SH-SY5Y (cell line): ENCODE measurements at regions not wholly inside any gene's neighbourhood (a gene's known extent, or its start where the extent isn't known, plus 50 kb on each side); places are given as distances from the start of the nearest gene placed in this dataset.

ENCODE experiments used
- GATA2 ChIP-seq: IDR thresholded peaks from 2 replicates; pipeline ENCODE4 v1.6.1; 2011; ENCODE audit warnings: mild to moderate bottlenecking, low read depth, low read length
- GATA3 ChIP-seq: IDR thresholded peaks from 2 replicates; pipeline ENCODE4 v1.6.1; 2011; ENCODE audit warnings: low read depth, mild to moderate bottlenecking, low read length, moderate library complexity

DNA sequence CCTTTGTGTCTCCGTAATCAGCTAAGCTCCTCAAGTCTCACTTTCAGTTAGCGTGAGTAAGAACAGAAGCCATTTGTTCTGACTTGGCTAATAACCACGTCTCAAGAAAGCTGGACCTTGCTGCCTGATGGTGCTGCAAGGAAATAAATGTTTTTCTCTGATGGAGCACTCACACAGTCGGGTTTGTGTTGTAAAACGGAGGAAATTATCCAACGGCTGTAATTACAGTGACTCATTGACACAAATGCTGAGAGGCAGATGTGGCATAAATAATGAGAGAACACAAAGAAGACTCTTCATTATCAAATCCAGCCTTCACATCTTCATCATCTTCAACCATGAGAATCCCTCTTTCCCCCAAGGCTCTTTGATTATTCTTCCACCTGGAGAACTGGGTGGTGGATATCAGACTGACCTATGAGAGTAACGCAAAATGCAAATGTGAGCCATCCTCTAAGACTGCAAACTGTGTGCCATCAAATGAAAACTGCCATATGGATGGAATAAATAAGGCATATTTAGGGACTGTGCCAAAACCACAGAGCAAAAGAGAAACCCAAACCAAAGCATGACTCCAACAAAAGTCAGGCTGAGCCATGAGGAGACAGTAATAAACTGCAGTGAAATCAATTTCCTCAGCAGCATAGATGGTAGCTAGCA, 252.6 kb downstream of the RND3 start:
- TF ChIP-seq GATA2: no peak
- no peak for TF ChIP-seq GATA3

DNA sequence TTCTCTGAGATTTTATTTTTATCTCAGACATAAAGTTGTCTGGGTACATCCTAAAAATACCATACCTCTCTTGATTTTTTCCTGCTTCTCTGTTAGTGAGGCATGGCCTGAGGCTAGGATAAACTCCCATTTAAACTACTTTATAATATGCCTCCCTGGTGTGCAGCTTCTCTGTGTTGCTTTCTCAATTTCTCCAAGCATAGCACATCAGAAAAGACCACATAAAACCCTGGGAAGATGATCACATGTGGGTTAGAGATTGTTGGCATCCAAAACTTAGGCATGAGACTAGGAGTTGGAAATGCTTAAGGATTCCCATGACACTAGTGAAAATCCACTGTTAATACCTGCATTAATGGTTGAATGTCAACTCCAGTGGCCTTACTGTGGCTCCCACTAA, 254.6 kb downstream of the RND3 start:
- no peak for TF ChIP-seq GATA3
- no peak for TF ChIP-seq GATA2

DNA sequence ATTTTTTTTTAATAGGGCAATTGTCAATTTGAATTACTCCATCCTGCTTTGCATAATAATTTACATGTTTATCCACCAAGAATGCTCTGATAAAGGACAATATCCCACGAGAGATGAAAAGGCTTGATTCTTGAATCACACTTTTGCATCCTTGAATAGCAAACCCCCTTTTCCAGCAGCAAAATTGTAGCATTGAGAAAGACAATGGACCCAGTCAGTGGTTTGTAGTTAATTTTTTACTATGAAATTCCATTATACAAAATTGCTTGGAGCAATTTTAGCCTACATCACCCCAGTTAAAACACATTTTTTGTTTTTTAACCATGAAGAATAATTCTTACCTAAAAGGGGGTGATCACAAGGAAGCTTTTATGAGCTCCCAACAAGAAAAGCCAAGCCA, 255.1 kb downstream of the RND3 start:
- TF ChIP-seq GATA3 (no peak), GATA2 (no peak)

DNA sequence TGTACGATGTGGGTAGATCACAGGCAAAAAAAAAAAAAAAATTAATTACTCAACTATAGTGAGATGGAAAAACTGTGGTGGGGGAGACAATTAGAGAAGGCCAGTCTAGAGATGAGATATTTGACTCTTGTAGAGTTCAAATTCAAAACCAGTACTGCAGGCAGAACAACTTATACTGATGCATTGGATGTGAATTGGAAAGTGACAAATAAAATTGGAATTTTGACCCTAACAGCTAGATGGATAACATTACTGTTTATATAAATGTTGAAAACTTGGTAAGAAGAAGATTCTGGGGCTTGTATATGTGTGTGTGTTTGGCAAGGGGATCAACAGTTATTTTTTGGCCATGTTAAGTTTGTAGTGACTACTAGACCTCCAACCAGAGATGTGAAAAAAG, 256.9 kb downstream of the RND3 start:
- no peak for TF ChIP-seq GATA2
- TF ChIP-seq GATA3: no peak

DNA sequence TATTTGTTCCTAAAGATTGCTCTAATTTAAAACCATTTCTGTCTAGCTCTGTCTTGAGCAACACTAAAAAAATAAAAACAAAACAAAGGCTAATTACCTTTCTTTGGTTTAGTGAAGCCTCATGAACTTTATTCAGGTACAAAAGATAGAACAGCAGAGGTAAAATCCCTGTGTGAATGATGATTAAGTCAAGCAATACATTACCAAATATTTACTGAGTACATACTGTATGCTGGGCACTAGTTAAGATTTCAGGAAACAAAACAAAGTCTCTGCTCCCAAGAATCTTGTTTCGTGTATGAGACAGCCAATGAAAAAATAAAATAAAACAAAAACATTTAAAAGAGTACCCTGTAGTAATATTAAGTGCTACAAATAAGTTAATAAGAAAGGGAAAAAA, 257.5 kb downstream of the RND3 start:
- no peak for TF ChIP-seq GATA3
- no peak for TF ChIP-seq GATA2

DNA sequence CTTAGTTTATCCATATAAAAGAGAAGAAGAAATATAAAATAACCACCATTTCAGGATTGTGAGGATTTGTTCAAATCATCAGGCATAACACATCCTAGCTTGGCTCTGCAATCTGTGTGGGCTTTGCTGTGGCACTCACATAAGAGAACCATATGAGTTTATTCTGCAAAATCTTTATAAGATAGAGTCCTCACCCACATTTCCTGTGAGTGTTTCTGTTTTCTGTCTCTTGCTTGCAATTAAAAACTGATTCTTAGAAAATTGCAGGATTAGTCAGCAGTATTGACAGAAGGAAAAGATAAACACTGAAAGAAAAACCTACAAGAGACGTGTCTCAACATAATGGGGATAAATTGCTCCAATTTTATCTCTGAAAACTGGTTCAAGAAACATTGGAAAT, 258.5 kb downstream of the RND3 start:
- TF ChIP-seq GATA2: no peak
- no peak for TF ChIP-seq GATA3

DNA sequence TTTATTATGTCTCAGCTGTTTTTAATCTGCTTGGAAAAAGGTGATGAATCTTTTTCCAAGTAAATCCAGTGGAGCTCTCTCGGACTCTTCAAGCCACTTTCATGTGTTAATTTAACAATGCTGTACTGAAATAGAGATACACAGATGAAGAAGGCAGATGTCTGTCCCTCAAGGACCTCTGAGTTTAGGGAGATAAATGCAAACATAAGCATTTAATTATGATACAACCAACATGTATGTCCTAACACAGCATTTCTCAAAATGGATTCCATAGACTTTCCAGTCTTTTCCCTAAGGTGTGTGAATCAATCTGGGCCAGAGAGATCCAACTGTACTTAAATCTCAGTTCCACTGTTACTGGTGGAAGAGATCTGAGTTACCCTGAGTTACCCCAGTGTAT, 262.4 kb downstream of the RND3 start:
- TF ChIP-seq GATA3 (no peak), GATA2 (no peak)

DNA sequence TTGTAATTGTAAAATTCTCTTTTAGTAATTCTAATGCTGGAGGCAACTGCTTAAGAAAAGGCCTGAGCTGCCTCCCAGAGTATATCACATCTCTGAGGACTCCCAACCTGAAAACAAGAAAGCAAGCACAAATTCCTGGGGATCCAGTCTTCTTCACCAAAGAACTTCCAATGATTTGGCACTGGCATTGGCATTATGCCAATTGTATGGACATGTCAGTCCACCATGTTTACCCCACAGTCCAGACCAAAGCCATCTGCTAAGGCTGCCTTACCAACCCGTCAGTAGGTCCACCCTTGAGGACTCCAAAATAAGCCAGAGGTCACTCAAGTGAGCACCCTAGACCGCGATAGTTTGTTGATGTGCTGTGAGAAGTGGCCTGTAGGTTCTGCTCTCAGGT, 263.1 kb downstream of the RND3 start:
- TF ChIP-seq GATA2 (no peak), GATA3 (no peak)

DNA sequence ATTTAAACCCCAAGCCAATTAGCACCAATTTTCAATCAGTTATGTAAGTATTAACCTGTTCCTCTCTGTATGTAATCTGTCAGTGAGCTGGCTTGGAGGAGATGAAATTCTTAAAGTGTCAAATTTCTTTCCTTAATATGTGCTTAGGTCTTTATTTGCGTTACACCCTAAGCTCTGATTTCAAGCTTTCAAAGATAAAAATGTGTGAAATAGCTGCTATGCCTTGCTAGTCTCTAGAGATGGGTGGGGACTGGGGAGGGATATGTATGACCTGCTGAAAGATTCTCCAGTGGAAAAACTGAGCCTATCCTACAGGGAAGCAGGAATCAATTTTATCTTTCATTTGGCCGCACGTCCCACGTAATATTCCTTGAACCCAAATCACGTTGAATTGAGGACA, 264.5 kb downstream of the RND3 start:
- TF ChIP-seq GATA2 (no peak), GATA3 (no peak)

DNA sequence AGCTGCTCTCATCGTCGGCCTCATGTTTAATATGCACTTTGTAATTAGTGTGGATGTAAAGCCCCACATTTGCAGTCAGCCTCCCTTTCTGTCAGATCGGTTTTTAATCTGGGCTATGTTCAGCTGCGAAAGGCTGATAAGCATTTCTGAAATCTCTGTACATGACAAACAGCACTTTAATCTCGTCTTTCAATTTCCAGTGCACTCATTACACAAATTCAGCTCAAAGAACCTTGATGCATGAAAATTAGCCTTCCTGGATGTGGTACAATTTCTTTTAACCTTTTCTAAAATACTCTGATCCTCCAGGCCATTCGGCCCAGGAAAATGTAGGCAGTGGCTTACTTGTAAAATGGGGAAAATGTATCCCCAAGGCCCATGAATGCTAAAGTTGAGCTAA, 265.1 kb downstream of the RND3 start:
- TF ChIP-seq GATA3: 0 out of 2 replicates have a peak, but pooled peaks have one; percentile 15
- TF ChIP-seq GATA2: peak; percentile 66

DNA sequence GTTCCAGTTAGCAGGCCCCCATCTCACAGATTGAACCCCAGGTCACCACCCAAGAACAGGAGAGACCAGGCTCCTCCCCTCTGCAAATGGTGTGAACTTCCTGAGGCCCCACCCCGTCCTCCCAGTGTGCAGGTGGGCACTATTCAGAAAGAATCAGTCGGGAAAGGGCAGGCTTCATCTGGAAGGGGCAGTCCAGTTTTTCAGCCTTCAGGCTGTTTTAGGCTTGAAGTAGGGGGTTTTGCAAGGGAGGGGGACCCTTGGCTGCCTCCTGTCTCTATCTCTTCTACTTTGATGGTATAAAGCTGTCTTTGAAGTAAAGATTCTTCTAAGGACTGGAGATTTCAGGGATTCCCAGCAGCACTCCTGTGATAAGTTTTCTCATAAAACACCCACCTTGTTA, 267.6 kb downstream of the RND3 start:
- TF ChIP-seq GATA3 (no peak), GATA2 (no peak)

DNA sequence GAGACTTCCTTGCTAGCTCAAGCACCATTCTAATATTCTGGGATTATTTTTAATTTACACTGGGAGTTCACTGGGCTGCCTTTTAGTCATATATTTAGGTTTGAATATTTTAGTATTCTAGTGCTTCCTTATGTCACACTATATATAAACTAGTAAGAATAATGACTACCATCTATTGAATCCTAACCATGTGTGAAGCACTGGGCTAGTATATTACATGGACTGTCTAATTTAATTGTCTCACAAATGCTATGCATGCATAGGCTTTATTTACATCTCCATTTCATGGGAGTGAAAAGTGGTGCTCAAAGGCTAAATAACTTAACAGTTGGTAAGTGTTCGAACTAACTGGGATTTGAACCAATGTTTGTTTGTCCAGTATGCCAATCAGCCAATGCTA, 272.4 kb downstream of the RND3 start:
- TF ChIP-seq GATA3 (no peak), GATA2 (no peak)

DNA sequence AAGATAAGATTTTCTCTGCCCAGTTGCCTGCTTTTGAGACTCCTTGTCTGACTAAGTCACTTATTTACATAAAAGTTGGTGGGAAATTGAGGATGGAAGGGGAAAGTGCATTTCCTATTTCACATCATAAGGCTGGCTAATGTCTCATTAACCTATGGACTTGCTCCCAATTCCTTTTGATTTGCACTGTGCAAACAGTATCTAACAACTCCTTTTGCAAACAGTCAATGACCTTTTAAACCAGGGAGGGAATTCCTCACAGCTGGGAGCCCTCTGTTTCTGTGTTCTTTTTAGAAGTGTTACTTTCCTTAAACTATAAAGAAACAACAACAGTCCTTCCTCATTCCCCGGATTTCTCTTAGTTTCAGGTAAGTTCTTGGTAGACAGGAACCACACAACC, 272.8 kb downstream of the RND3 start:
- TF ChIP-seq GATA2 (no peak), GATA3 (no peak)

DNA sequence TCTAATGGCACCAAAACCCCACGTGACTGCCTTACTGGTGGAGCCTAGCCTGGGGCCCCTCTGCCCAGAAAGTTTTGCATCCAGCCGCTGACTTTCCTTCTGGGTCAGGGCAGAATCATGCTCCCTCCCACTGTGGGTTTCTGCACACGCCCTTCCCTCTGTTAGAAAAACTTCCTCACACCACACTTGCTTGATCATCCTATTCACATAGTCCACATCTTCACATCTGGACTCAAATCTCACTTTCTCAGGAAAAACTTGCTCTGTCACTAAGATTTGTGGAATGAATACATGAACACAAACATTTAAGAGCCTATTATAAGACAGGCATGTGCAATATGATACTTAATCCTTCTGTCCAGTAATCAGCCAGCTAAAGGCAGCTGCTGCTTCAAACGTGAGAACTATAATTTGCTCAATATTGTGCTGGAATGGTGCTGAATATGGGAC, 274.7 kb downstream of the RND3 start:
- TF ChIP-seq GATA2 (no peak), GATA3 (no peak)

DNA sequence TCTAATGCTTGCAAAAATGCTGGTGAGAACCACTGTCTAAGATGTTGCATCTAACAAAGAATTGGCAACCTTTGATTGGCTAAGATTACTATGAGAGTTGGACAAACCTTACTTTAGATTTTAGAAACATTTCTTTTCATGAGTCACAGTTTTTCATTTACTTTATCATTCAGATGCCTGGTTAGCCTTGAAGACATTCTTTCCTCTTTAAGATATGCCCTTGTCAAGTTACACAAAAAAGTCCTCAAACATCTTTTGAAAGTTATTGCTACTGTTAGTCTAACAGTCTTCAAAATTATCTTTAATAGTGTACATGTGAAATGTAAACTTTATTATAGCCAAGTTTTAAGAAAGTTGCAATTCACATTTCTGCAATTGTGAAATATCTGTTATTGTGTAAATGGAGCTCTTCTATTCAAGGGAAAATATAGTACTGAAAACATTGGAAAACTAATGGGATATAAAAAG, 276.3 kb downstream of the RND3 start:
- TF ChIP-seq GATA3 (no peak), GATA2 (no peak)

DNA sequence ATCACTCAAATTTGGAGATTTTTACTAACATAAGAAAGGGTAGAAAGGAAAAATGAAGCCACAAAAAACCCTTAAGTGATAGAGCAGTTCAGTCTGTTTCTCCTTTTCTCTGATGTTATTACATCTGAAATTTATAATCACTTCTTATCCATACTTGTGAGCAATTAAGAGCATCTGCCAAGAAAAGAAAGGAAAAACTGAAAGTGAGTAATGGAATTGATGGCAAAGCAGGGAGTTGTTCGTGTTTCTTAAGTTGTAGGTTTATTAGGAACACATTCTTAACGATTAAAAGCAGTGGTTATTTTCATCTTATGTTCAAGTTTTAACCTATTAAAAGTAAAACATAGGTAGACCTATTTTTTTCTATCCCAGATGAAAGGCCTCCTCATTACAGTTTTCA, 277.7 kb downstream of the RND3 start:
- TF ChIP-seq GATA2: no peak

DNA sequence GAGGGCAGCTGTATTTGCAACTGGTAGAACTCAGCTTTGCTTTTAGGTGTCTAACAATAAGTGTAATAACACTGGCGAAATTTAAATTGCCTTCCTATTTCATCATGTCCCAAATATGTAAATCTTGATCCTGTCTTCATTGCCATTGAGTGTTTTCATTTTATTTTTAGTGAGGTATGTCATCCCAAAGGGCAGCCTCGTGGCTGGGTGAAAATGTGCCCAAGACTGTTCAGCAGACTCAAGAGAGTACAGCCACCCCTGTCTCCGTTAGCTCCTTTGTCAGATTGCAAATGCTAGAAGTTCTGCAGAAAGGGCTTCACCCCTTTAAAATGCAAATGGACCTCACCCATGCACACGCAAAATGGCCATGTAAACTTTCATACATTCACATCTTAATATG, 278.8 kb downstream of the RND3 start:
- TF ChIP-seq GATA2 (no peak), GATA3 (no peak)
